MM.1S (cell line): ENCODE measurements at regions not wholly inside any gene's neighbourhood (a gene's known extent, or its start where the extent isn't known, plus 50 kb on each side); places are given as distances from the start of the nearest gene placed in this dataset.

Experiments
- DNase-seq: peaks from one replicate; pipeline ENCODE4 v3.0.0-alpha.2; 2015
- H2AFZ ChIP-seq: fragments of 300-600 bp; sonication (generic); 2 replicates; pipeline ENCODE4 v1.6.0; 2016; ENCODE audit warnings: antibody characterized with exemption, low read length
- H3F3A ChIP-seq: fragments of 300-600 bp; sonication (generic); 2 replicates; pipeline ENCODE4 v1.6.1; 2016; ENCODE audit warnings: mild to moderate bottlenecking, antibody characterized with exemption, low read length, moderate library complexity, mixed read lengths; ENCODE audit not compliant: insufficient read depth
- H3K27ac ChIP-seq: fragments of 300-600 bp; sonication (generic); 2 replicates; pipeline ENCODE4 v1.5.1; 2016; ENCODE audit warnings: mild to moderate bottlenecking, low read length
- H3K27me3 ChIP-seq: fragments of 300-600 bp; sonication (generic); replicated peaks from 2 replicates; pipeline ENCODE4 v1.6.0; 2016; ENCODE audit warnings: low read length; ENCODE audit not compliant: insufficient read depth
- H3K36me3 ChIP-seq: fragments of 300-600 bp; sonication (generic); replicated peaks from 2 replicates; pipeline ENCODE4 v1.6.1; 2016; ENCODE audit warnings: mild to moderate bottlenecking, low read length, mixed read lengths; ENCODE audit not compliant: insufficient read depth
- H3K4me1 ChIP-seq: fragments of 300-600 bp; sonication (generic); 2 replicates; pipeline ENCODE4 v1.6.1; 2016; ENCODE audit warnings: low read length, mixed read lengths
- H3K4me2 ChIP-seq: fragments of 300-600 bp; sonication (generic); 2 replicates; pipeline ENCODE4 v1.6.0; 2016; ENCODE audit warnings: low read depth, low read length
- H3K4me3 ChIP-seq: fragments of 300-600 bp; sonication (generic); 2 replicates; pipeline ENCODE4 v1.5.1; 2016; ENCODE audit warnings: low read length, mixed read lengths
- H3K79me2 ChIP-seq: fragments of 300-600 bp; sonication (generic); 2 replicates; pipeline ENCODE4 v1.6.1; 2016; ENCODE audit warnings: mixed run types, low read length, mixed read lengths
- H3K9ac ChIP-seq: fragments of 300-600 bp; sonication (generic); 2 replicates; pipeline ENCODE4 v1.6.1; 2016; ENCODE audit warnings: low read length, mixed read lengths
- H3K9me2 ChIP-seq: fragments of 300-600 bp; sonication (generic); replicated peaks from 2 replicates; pipeline ENCODE4 v1.6.1; 2016; ENCODE audit warnings: mild to moderate bottlenecking, low read length, mixed read lengths; ENCODE audit not compliant: insufficient read depth
- H3K9me3 ChIP-seq: fragments of 300-600 bp; sonication (generic); replicated peaks from 2 replicates; pipeline ENCODE4 v1.6.1; 2016; ENCODE audit warnings: mild to moderate bottlenecking, low read length, mixed read lengths; ENCODE audit not compliant: insufficient read depth
- H4K20me1 ChIP-seq: fragments of 300-600 bp; sonication (generic); 2 replicates; pipeline ENCODE4 v1.6.1; 2016; ENCODE audit warnings: mild to moderate bottlenecking, low read length, moderate library complexity, mixed read lengths; ENCODE audit not compliant: insufficient read depth
- CTCF ChIP-seq: fragments of 300-600 bp; sonication (generic); IDR thresholded peaks from 2 replicates; pipeline ENCODE4 v1.5.1; 2016; ENCODE audit warnings: antibody characterized with exemption, low read length, mixed read lengths
- EZH2 ChIP-seq: fragments of 300-600 bp; sonication (generic); optimal IDR thresholded peaks from 2 replicates; pipeline ENCODE3; 2017; ENCODE audit warnings: low read depth, mild to moderate bottlenecking, antibody characterized with exemption, low read length, mixed read lengths
- EZH2phosphoT487 ChIP-seq: fragments of 300-600 bp; sonication (generic); IDR thresholded peaks from 2 replicates; pipeline ENCODE4 v1.6.1; 2018; ENCODE audit warnings: antibody characterized with exemption, low read length

- no peak for DNase-seq
- Histone ChIP-seq H3K4me3 (no peak overlapping the region), H3K9me2 (no peaks in the 10 kb centered on the region), H3K27me3 (no peaks in the 10 kb centered on the region), H2AFZ (no peak overlapping the region), H3K79me2 (no peaks in the 10 kb centered on the region), H3K36me3 (no peaks in the 10 kb centered on the region), H3K9me3 (no peaks in the 10 kb centered on the region), H4K20me1 (no peaks in the 10 kb centered on the region), H3F3A (no peaks in the 10 kb centered on the region), H3K27ac (no peak overlapping the region), H3K4me1 (peaks cover 4% of the 10 kb centered on the region; the same call in 1 of the 2 replicates), H3K4me2 (no peak overlapping the region), H3K9ac (no peak overlapping the region)
- TF ChIP-seq EZH2phosphoT487 (no peak), EZH2 (no peak), CTCF (no peak)
Measured at GRCh38 chr5:69038539-69038938, 55.3 kb upstream of the SLC30A5 start.

- Histone ChIP-seq H3K9me3 (no peaks in the 10 kb centered on the region), H3F3A (no peaks in the 10 kb centered on the region), H3K9me2 (no peaks in the 10 kb centered on the region), H4K20me1 (no peaks in the 10 kb centered on the region), H3K79me2 (no peaks in the 10 kb centered on the region), H3K27me3 (no peaks in the 10 kb centered on the region), H3K4me1 (peaks cover 6% of the 10 kb centered on the region; the same call in 1 of the 2 replicates), H3K4me3 (no peak overlapping the region), H3K27ac (no peak overlapping the region), H2AFZ (no peak overlapping the region), H3K36me3 (no peaks in the 10 kb centered on the region), H3K4me2 (no peak overlapping the region), H3K9ac (no peak overlapping the region)
- no peak for DNase-seq
- TF ChIP-seq CTCF (no peak), EZH2 (no peak)
Measured at GRCh38 chr5:69039829-69040228, 54.0 kb upstream of the SLC30A5 start.

- no peak overlapping the region for H3K9ac ChIP-seq
- no peaks in the 10 kb centered on the region for H4K20me1 ChIP-seq
- H3K4me1 ChIP-seq = peaks cover 6% of the 10 kb centered on the region; the same call in 1 of the 2 replicates
- no peaks in the 10 kb centered on the region for H3F3A ChIP-seq
- H2AFZ ChIP-seq = peak overlapping the region; percentile 86
- no peaks in the 10 kb centered on the region for H3K36me3 ChIP-seq
- no peaks in the 10 kb centered on the region for H3K9me2 ChIP-seq
- TF ChIP-seq EZH2phosphoT487 (no peak), CTCF (no peak), EZH2 (no peak)
- H3K27me3 ChIP-seq = no peaks in the 10 kb centered on the region
- DNase-seq = no peak
- H3K4me2 ChIP-seq = no peak overlapping the region
- no peaks in the 10 kb centered on the region for H3K79me2 ChIP-seq
- no peaks in the 10 kb centered on the region for H3K9me3 ChIP-seq
- H3K27ac ChIP-seq = no peak overlapping the region
- no peak overlapping the region for H3K4me3 ChIP-seq
Measured at GRCh38 chr5:69042500-69042899, 51.3 kb upstream of the SLC30A5 start.
